Osteocyte (in vitro differentiated cells): ENCODE measurements at regions not wholly inside any gene's neighbourhood (a gene's known extent, or its start where the extent isn't known, plus 50 kb on each side); places are given as distances from the start of the nearest gene placed in this dataset.

Experiments
- DNase-seq: peaks from one replicate; pipeline ENCODE4 v3.0.0; 2021; ENCODE audit warnings: mixed read lengths; ENCODE audit not compliant: unreplicated experiment; ENCODE audit errors: extremely low spot score
- H3K27ac Mint-ChIP-seq: one replicate; pipeline ENCODE4 v1.8.0; 2021; ENCODE audit warnings: mild to moderate bottlenecking, mixed read lengths; ENCODE audit not compliant: unreplicated experiment
- H3K27me3 Mint-ChIP-seq: one replicate; pipeline ENCODE4 v1.8.0; 2021; ENCODE audit warnings: mixed read lengths; ENCODE audit not compliant: unreplicated experiment
- H3K36me3 Mint-ChIP-seq: one replicate; pipeline ENCODE4 v1.8.0; 2021; ENCODE audit warnings: mixed read lengths; ENCODE audit not compliant: unreplicated experiment
- H3K4me1 Mint-ChIP-seq: one replicate; pipeline ENCODE4 v1.8.0; 2021; ENCODE audit warnings: mixed read lengths; ENCODE audit not compliant: unreplicated experiment
- H3K4me3 Mint-ChIP-seq: one replicate; pipeline ENCODE4 v1.8.0; 2021; ENCODE audit warnings: mild to moderate bottlenecking, moderate library complexity, mixed read lengths; ENCODE audit not compliant: unreplicated experiment
- H3K9me3 Mint-ChIP-seq: one replicate; pipeline ENCODE4 v1.8.0; 2021; ENCODE audit warnings: mixed read lengths; ENCODE audit not compliant: unreplicated experiment
- TF ChIP-seq, protein P1 (sequence below): fragments of 200-600 bp; sonication (generic); IDR thresholded peaks from 2 replicates; pipeline ENCODE4 v1.5.0; 2021; ENCODE audit warnings: antibody characterized with exemption, mild to moderate bottlenecking, moderate library complexity

- no peaks in the 10 kb centered on the region for H3K9me3 Mint-ChIP-seq
These were observed 161.5 kb upstream of the MAN1A1 start for GRCh38 chr6:119511024-119511423.

DNA sequence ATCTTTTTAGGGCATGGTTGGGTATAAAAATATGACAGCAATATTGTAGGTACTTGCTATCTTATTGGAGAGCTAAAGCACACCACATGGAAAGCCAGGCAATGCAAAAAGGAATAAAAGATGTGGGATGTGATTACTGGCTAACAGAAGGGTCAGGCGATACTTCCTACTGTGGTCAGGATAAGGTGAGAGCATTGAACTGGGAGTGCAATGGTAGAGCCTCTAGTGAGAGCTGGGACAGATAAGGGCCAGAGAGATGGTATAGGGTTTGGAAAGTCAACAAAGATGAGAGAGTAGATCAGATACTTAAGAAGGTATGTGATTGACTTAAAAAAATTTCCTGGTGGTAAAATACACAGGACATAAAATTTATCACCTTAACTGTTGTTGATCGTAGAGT lies 160.7 kb upstream of the MAN1A1 start:
- H3K27ac Mint-ChIP-seq, result no peak overlapping the region
- no peak for DNase-seq
- H3K36me3 Mint-ChIP-seq, result no peaks in the 10 kb centered on the region
- no peak overlapping the region for H3K4me3 Mint-ChIP-seq
- TF ChIP-seq, protein P1, sequence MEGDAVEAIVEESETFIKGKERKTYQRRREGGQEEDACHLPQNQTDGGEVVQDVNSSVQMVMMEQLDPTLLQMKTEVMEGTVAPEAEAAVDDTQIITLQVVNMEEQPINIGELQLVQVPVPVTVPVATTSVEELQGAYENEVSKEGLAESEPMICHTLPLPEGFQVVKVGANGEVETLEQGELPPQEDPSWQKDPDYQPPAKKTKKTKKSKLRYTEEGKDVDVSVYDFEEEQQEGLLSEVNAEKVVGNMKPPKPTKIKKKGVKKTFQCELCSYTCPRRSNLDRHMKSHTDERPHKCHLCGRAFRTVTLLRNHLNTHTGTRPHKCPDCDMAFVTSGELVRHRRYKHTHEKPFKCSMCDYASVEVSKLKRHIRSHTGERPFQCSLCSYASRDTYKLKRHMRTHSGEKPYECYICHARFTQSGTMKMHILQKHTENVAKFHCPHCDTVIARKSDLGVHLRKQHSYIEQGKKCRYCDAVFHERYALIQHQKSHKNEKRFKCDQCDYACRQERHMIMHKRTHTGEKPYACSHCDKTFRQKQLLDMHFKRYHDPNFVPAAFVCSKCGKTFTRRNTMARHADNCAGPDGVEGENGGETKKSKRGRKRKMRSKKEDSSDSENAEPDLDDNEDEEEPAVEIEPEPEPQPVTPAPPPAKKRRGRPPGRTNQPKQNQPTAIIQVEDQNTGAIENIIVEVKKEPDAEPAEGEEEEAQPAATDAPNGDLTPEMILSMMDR, result no peak
- no peaks in the 10 kb centered on the region for H3K9me3 Mint-ChIP-seq
- H3K27me3 Mint-ChIP-seq, result peaks cover 7% of the 10 kb centered on the region
- no peaks in the 10 kb centered on the region for H3K4me1 Mint-ChIP-seq

More at GRCh38 chr6:119511024-119511423, 161.5 kb upstream of the MAN1A1 start:
- no peaks in the 10 kb centered on the region for H3K36me3 Mint-ChIP-seq
- TF ChIP-seq, protein P1, result no peak
- H3K27ac Mint-ChIP-seq, result no peak overlapping the region
- H3K27me3 Mint-ChIP-seq, result peaks cover 7% of the 10 kb centered on the region
- H3K4me3 Mint-ChIP-seq, result no peak overlapping the region
- no peak for DNase-seq
- H3K4me1 Mint-ChIP-seq, result no peaks in the 10 kb centered on the region

DNA sequence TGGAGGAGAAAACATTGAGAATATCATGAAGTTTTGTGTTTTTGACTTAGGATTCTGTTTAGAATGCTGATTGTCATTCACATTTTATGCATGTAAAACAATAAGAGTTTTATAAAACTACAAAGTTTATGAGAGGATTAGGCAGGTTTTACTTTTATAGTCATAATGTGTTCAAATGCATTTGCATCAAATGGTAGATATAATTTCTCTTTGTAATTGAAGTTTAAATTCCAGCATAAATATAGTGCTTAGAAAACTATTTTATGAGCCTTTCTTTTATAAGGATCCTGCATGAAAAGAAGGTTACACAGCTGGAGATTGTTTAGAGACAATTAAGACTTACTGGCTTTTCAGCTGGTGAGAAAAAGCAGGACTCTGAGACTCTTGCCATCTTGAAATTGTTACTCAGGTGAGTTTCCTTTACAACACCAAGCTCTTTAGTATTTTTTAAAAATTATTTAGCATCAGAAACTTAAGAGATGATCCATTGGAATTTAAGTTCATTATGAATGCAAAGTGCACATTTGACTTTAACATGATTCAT lies 157.1 kb upstream of the MAN1A1 start:
- TF ChIP-seq, protein P1, result no peak
- H3K36me3 Mint-ChIP-seq, result no peaks in the 10 kb centered on the region
- peaks cover 5% of the 10 kb centered on the region for H3K27me3 Mint-ChIP-seq
- no peaks in the 10 kb centered on the region for H3K4me1 Mint-ChIP-seq
- no peak for DNase-seq
- no peak overlapping the region for H3K27ac Mint-ChIP-seq
- no peak overlapping the region for H3K4me3 Mint-ChIP-seq
- no peaks in the 10 kb centered on the region for H3K9me3 Mint-ChIP-seq

GRCh38 chr6:119501798-119502483 lies 152.4 kb upstream of the MAN1A1 start:
- H3K36me3 Mint-ChIP-seq, result no peaks in the 10 kb centered on the region
- DNase-seq, result no peak
- peaks cover 5% of the 10 kb centered on the region for H3K27me3 Mint-ChIP-seq
- no peaks in the 10 kb centered on the region for H3K4me1 Mint-ChIP-seq
- no peak overlapping the region for H3K27ac Mint-ChIP-seq
- TF ChIP-seq, protein P1, result no peak
- H3K4me3 Mint-ChIP-seq, result no peak overlapping the region
- no peaks in the 10 kb centered on the region for H3K9me3 Mint-ChIP-seq

GRCh38 chr6:119499797-119500196 lies 150.2 kb upstream of the MAN1A1 start:
- Mint-ChIP-seq H3K27ac (no peak overlapping the region), H3K9me3 (no peaks in the 10 kb centered on the region), H3K4me1 (no peaks in the 10 kb centered on the region), H3K4me3 (no peak overlapping the region), H3K27me3 (peaks cover 5% of the 10 kb centered on the region), H3K36me3 (no peaks in the 10 kb centered on the region)
- no peak for DNase-seq
- TF ChIP-seq, protein P1, result no peak
